GM12874 (cell line): ENCODE measurements at regions not wholly inside any gene's neighbourhood (a gene's known extent, or its start where the extent isn't known, plus 50 kb on each side); places are given as distances from the start of the nearest gene placed in this dataset.

Experiments
- TF ChIP-seq, protein P1 (sequence below): IDR thresholded peaks from 2 replicates; pipeline ENCODE4 v1.5.1; 2011; ENCODE audit warnings: low read depth, mild to moderate bottlenecking, control low read depth, low read length, moderate library complexity; ENCODE audit not compliant: insufficient read depth

DNA sequence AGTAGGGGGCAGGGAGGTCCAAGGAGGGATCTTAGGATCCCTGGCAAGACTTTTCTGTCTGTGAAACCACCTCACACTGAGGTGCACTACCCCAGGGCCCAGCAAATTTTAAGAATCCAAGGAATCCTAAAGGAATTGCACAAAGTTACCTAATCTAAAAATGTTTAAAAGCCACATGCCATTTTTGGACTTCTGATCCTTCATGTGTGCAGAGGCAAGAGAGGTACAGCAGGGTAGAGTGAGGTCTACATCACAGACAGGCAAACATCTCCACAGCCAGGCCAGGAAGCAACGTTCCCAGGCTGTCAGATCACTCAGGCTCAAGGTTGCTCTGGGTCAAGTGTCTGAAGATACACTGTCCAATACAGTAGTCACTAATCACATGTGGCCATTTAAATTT is 324.6 kb upstream of the DUSP10 start:
- TF ChIP-seq, protein P1, sequence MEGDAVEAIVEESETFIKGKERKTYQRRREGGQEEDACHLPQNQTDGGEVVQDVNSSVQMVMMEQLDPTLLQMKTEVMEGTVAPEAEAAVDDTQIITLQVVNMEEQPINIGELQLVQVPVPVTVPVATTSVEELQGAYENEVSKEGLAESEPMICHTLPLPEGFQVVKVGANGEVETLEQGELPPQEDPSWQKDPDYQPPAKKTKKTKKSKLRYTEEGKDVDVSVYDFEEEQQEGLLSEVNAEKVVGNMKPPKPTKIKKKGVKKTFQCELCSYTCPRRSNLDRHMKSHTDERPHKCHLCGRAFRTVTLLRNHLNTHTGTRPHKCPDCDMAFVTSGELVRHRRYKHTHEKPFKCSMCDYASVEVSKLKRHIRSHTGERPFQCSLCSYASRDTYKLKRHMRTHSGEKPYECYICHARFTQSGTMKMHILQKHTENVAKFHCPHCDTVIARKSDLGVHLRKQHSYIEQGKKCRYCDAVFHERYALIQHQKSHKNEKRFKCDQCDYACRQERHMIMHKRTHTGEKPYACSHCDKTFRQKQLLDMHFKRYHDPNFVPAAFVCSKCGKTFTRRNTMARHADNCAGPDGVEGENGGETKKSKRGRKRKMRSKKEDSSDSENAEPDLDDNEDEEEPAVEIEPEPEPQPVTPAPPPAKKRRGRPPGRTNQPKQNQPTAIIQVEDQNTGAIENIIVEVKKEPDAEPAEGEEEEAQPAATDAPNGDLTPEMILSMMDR: no peak

DNA sequence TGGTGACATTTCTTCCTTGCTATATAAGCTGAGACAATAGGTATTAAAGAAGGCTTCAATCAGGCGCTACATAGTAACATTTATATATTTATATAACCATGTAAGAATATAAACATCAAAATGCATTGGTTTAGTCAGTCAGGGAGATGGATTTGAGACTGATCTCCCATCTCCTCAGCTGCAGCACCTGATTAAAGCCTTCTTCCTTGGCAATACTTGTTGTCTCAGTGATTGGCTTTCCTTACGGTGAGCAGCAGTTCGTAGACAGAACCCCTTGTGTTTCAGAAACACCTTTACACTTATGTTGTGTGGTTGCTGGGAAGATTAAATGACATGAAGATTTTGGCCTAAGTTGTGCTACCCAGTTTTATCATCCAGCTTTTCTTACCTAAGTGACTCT is 323.3 kb upstream of the DUSP10 start:
- TF ChIP-seq, protein P1: no peak

GRCh38 chr1:222064388-222065211 is 322.7 kb upstream of the DUSP10 start:
- TF ChIP-seq, protein P1: no peak

DNA sequence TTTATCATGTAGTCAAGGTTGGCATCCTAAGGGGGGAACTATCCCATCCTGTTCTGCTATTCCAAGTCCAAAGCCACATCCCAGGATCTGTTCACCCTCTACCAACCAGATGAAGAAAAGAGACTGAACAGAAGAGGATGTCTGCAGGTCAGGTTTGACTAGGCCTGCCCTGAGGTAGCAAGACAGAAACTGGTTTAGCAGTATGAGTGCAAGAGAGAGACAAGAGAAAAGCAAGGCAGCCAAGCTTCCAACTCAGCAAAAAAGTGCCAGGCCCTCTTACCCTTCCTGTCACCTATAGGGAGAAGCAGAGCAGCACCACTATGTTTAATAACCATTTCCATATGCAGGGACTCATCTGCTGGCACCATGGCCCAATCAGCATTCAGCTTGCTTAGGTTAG is 320.8 kb upstream of the DUSP10 start:
- TF ChIP-seq, protein P1: no peak

DNA sequence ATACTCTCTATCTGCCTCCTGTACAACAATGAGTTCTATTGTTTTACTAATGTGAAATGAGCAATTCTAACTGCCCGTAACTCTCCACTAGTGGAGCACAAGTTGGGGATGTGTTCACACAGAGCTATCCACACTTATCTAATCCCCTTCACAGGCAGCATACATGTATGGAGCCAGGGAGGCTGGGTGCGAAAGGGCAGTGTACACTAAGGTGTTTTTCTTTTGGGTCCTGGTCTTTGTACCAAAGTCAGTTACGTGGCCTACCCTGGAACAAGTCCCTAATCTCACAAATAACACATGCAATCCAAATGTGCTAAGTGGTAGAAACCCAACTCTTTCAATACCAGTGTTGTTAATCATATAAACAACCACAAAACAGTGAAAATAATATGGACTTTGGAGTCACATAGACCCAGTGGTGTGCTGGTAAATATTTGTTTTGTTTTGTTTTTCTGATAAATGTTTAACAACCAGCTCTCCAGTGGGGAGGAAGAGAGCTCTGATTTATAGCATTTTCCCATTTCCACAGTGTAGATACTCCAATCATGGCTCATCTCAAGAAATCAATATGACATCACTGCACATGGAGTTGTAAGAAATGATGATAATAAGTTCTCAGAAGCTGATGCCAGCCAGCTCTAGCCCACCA is 319.9 kb upstream of the DUSP10 start:
- TF ChIP-seq, protein P1: no peak

DNA sequence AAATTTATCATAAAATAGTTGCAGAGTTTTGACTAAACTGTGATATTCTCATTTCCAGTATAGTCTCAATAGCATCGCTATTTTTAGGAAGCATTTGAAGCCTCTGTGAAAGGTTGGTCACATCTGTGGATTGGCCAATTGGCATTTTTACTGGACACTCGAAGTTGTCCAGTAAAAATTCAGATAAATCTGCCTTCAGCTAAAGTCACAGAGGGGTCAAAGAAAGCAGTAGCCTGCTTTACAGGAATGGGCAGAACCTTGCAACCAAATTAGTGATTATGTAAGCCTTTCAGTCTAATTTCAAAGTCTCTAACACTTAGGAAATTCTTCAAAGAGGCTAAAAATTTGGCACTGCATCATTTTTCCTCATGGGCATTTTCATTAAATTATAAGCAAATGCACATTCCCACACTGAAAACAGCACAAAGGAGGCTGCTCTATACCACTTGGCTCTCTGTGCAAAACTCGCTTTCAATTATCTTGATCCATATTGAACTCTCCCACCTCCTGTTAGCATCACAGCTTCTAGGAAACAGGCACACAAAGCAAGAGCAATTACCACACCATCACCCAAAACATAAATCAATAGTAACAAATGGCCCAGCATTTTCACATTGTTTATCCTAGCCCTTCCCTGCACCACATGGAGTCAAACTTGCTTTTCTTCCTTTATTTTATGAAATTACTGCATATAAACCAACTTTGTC is 318.5 kb upstream of the DUSP10 start:
- TF ChIP-seq, protein P1: no peak

DNA sequence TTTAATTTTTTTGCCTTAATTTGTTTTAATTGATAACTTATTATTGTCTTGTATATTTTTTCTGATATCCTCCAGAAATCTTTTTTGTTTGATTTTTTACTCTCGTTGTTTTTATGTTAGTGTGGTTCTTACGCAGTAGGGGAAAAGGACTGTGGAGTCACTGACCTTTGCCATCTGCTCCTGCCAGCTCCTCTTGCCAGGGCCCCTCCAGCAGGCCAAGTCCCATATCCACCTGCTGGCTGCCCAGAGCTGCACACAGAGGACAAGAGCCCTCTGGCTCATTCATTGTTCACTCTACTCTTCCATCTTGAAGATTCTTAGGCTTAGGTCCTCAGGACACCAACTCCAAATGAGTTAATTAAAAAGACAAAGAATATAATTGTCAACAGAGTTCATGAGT is 316.4 kb upstream of the DUSP10 start:
- TF ChIP-seq, protein P1: no peak
